ENCODE measurements at regions not wholly inside any gene's neighbourhood (a gene's known extent, or its start where the extent isn't known, plus 50 kb on each side); places are given as distances from the start of the nearest gene placed in this dataset.

DNA sequence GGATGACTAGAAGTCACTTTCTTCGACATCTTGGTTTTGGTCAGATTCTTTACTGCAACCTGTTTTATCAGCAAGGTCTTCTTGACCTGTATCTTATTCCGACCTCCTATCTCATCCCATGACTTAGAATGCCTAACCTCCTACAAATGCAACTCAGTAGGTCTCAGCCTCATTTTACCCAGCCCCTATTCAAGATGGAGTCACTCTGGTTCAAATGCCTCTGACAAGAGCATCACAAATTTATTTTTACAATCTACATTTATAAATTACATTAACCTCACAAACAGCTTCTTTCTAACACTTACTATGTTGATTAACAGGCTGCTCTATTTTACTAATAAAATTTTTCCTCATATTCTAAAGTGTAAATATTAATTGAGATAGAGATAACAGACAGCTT lies 867.0 kb upstream of the CNTN5 start:
- TF ChIP-seq POLR2A (IDR thresholded peaks at IDR 0.05) = no peak
- TF ChIP-seq, protein P1, sequence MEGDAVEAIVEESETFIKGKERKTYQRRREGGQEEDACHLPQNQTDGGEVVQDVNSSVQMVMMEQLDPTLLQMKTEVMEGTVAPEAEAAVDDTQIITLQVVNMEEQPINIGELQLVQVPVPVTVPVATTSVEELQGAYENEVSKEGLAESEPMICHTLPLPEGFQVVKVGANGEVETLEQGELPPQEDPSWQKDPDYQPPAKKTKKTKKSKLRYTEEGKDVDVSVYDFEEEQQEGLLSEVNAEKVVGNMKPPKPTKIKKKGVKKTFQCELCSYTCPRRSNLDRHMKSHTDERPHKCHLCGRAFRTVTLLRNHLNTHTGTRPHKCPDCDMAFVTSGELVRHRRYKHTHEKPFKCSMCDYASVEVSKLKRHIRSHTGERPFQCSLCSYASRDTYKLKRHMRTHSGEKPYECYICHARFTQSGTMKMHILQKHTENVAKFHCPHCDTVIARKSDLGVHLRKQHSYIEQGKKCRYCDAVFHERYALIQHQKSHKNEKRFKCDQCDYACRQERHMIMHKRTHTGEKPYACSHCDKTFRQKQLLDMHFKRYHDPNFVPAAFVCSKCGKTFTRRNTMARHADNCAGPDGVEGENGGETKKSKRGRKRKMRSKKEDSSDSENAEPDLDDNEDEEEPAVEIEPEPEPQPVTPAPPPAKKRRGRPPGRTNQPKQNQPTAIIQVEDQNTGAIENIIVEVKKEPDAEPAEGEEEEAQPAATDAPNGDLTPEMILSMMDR (IDR thresholded peaks at IDR 0.05) = no peak

Data from esophagus squamous epithelium (tissue), 4 donors.